Hepatocyte (in vitro differentiated cells): ENCODE measurements at regions not wholly inside any gene's neighbourhood (a gene's known extent, or its start where the extent isn't known, plus 50 kb on each side); places are given as distances from the start of the nearest gene placed in this dataset.

ENCODE experiments used
- DNase-seq: peaks from one replicate; pipeline ENCODE4 v3.0.0-alpha.2; 2016; ENCODE audit warnings: low spot score
- H2AFZ ChIP-seq: fragments of 200-600 bp; sonication (generic); 2 replicates; pipeline ENCODE4 v1.6.0; 2016; ENCODE audit warnings: antibody characterized with exemption, mild to moderate bottlenecking
- H3K27ac ChIP-seq: fragments of 200-600 bp; sonication (generic); 2 replicates; pipeline ENCODE4 v1.5.1; 2016; ENCODE audit warnings: mild to moderate bottlenecking
- H3K27me3 ChIP-seq: fragments of 200-600 bp; sonication (generic); 2 replicates; pipeline ENCODE4 v1.6.1; 2016
- H3K36me3 ChIP-seq: fragments of 200-600 bp; sonication (generic); replicated peaks from 2 replicates; pipeline ENCODE4 v1.5.1; 2016; ENCODE audit warnings: low read depth; ENCODE audit not compliant: insufficient read depth
- H3K4me1 ChIP-seq: fragments of 200-600 bp; sonication (generic); 2 replicates; pipeline ENCODE4 v1.5.1; 2016; ENCODE audit warnings: mild to moderate bottlenecking, moderate library complexity; ENCODE audit not compliant: insufficient read depth
- H3K4me2 ChIP-seq: fragments of 200-600 bp; sonication (generic); 2 replicates; pipeline ENCODE4 v1.6.0; 2016
- H3K4me3 ChIP-seq: fragments of 200-600 bp; sonication (generic); 2 replicates; pipeline ENCODE4 v1.5.1; 2016; ENCODE audit warnings: mild to moderate bottlenecking
- H3K79me2 ChIP-seq: fragments of 200-600 bp; sonication (generic); 2 replicates; pipeline ENCODE4 v1.6.0; 2017; ENCODE audit warnings: mild to moderate bottlenecking
- H3K9me2 ChIP-seq: fragments of 200-600 bp; sonication (generic); replicated peaks from 2 replicates; pipeline ENCODE4 v1.6.0; 2017; ENCODE audit warnings: mild to moderate bottlenecking; ENCODE audit not compliant: insufficient read depth
- H3K9me3 ChIP-seq: fragments of 200-600 bp; sonication (generic); 2 replicates; pipeline ENCODE4 v1.5.1; 2016; ENCODE audit warnings: low read depth, mild to moderate bottlenecking
- H4K20me1 ChIP-seq: fragments of 200-600 bp; sonication (generic); 2 replicates; pipeline ENCODE4 v1.6.0; 2016; ENCODE audit warnings: mild to moderate bottlenecking; ENCODE audit not compliant: insufficient read depth, poor library complexity, severe bottlenecking
- EZH2 ChIP-seq: fragments of 200-600 bp; sonication (generic); IDR thresholded peaks from 2 replicates; pipeline ENCODE4 v1.6.1; 2016; ENCODE audit warnings: antibody characterized with exemption, mild to moderate bottlenecking, borderline replicate concordance
- EZH2phosphoT487 ChIP-seq: fragments of 200-600 bp; sonication (generic); IDR thresholded peaks from one replicate; pipeline ENCODE4 v1.6.1; 2018; ENCODE audit warnings: antibody characterized with exemption, mild to moderate bottlenecking, low read depth, moderate library complexity; ENCODE audit not compliant: unreplicated experiment, severe bottlenecking
- WGBS: methylation state at CpG from one replicate; pipeline ENCODE4 v1.1.6; 2016; ENCODE audit warnings: low lambda C conversion rate; ENCODE audit errors: missing lambda C conversion rate; 5-methylcytosine and 5-hydroxymethylcytosine counted together
- TF ChIP-seq, protein P1 (sequence below): fragments of 200-600 bp; sonication (generic); IDR thresholded peaks from 2 replicates; pipeline ENCODE4 v1.5.1; 2016; ENCODE audit warnings: antibody characterized with exemption, mild to moderate bottlenecking; ENCODE audit not compliant: poor library complexity

DNA sequence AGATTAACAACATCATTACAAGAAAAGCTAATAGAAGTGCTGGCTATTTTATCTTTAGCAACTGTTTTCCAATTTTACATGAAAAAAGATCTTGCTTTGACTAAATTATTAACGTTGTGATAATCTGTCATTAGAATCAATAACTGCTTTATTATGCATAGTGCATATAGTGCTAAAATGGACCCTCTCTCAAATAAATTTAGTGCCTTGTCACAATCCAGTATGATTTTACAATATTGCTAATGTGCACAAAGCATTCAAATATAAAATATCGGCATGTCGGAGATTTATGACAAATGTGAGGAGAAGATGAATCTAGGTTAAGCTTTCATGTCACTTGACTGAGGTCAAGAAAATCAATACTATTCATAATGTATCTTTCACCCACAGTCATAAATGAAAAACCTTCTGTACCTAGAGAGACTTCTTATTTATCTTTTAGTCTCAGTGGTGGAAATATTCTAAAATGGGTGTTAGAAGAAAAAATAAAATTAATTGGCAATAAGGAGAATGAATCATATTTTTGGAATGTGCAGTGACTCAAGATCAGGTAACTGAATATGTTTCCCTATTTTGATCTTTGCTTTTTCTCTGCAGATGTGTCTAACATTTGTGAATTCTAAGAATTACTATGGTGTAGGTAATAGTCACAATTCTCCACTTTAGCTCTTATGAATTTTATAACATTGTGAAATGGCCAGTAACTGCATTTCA, 672.9 kb upstream of the GRAMD2B start:
- Histone ChIP-seq H3K9me2 (no peaks in the 10 kb centered on the region), H3K4me2 (no peak overlapping the region), H3K36me3 (no peaks in the 10 kb centered on the region), H4K20me1 (no peaks in the 10 kb centered on the region), H3K79me2 (no peaks in the 10 kb centered on the region), H2AFZ (no peak overlapping the region), H3K27ac (no peak overlapping the region), H3K4me1 (no peaks in the 10 kb centered on the region), H3K9me3 (no peaks in the 10 kb centered on the region), H3K4me3 (no peak overlapping the region), H3K27me3 (no peaks in the 10 kb centered on the region)
- TF ChIP-seq EZH2phosphoT487 (no peak), EZH2 (no peak)
- TF ChIP-seq, protein P1, sequence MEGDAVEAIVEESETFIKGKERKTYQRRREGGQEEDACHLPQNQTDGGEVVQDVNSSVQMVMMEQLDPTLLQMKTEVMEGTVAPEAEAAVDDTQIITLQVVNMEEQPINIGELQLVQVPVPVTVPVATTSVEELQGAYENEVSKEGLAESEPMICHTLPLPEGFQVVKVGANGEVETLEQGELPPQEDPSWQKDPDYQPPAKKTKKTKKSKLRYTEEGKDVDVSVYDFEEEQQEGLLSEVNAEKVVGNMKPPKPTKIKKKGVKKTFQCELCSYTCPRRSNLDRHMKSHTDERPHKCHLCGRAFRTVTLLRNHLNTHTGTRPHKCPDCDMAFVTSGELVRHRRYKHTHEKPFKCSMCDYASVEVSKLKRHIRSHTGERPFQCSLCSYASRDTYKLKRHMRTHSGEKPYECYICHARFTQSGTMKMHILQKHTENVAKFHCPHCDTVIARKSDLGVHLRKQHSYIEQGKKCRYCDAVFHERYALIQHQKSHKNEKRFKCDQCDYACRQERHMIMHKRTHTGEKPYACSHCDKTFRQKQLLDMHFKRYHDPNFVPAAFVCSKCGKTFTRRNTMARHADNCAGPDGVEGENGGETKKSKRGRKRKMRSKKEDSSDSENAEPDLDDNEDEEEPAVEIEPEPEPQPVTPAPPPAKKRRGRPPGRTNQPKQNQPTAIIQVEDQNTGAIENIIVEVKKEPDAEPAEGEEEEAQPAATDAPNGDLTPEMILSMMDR: no peak
- 95% methylated on average over 3 of the region's 3 CpGs for WGBS
- no peak for DNase-seq

DNA sequence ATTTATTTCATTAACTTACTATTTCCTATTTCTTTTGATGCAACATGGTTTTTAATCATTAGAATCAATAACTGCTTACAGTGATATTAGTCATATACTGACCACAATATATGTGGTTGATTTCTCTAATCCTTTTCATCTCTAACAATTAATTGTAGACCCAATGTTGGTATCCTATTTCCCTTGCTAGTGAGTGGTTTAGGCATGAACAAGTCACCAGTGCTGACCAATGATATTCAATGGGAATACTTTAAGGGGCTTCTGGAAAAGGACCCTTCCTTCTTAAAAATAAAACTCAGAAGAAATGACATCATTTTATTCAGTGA, 672.4 kb upstream of the GRAMD2B start:
- H3K27me3 ChIP-seq: no peaks in the 10 kb centered on the region
- H3K9me2 ChIP-seq: no peaks in the 10 kb centered on the region
- no peaks in the 10 kb centered on the region for H3K4me1 ChIP-seq
- H4K20me1 ChIP-seq: no peaks in the 10 kb centered on the region
- no peak for TF ChIP-seq EZH2
- TF ChIP-seq EZH2phosphoT487: no peak
- TF ChIP-seq, protein P1: no peak
- no peaks in the 10 kb centered on the region for H3K79me2 ChIP-seq
- no peak overlapping the region for H3K27ac ChIP-seq
- no peak overlapping the region for H3K4me3 ChIP-seq
- no peak for DNase-seq
- H3K9me3 ChIP-seq: no peaks in the 10 kb centered on the region
- no peak overlapping the region for H2AFZ ChIP-seq
- H3K4me2 ChIP-seq: no peak overlapping the region
- no peaks in the 10 kb centered on the region for H3K36me3 ChIP-seq

DNA sequence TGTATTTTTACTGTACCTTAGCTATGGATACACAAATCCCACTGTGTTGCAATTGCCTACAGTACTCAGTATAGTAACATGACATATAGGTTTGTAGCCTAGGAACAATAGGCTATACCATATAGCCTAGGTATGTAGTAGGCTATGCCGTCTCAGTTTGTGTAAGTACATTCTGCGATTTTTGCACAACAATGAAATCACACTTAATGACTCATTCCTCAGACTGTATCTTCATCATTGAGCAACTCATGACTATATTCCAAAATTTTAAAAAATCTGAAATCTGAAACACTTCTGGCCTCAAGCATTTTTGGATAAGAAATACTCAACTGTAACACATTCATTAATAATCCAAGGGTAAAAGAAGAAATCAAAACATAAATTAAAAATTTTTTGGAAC, 666.8 kb upstream of the GRAMD2B start:
- TF ChIP-seq EZH2 (no peak), EZH2phosphoT487 (no peak)
- TF ChIP-seq, protein P1: no peak
- no peak overlapping the region for H2AFZ ChIP-seq
- 80% methylated on average over 2 of the region's 2 CpGs for WGBS

More for the DNA sequence above, 666.8 kb upstream of the GRAMD2B start:
- no peaks in the 10 kb centered on the region for H3K9me3 ChIP-seq
- H3K4me1 ChIP-seq: no peaks in the 10 kb centered on the region
- no peaks in the 10 kb centered on the region for H3K27me3 ChIP-seq
- no peaks in the 10 kb centered on the region for H3K9me2 ChIP-seq
- H4K20me1 ChIP-seq: no peaks in the 10 kb centered on the region
- no peak overlapping the region for H3K4me2 ChIP-seq
- no peak for DNase-seq
- H3K36me3 ChIP-seq: no peaks in the 10 kb centered on the region
- no peak overlapping the region for H3K27ac ChIP-seq
- no peaks in the 10 kb centered on the region for H3K79me2 ChIP-seq
- no peak overlapping the region for H3K4me3 ChIP-seq
